ENCODE measurements at regions not wholly inside any gene's neighbourhood (a gene's known extent, or its start where the extent isn't known, plus 50 kb on each side); places are given as distances from the start of the nearest gene placed in this dataset.
"Not testable (repeated sequence)": the region's sequence is repeated elsewhere in the genome, so short reads cannot be mapped to it uniquely, and the experiment has no call there.

- not testable (repeated sequence) for TF ChIP-seq EZH2phosphoT487 (IDR thresholded peaks at IDR 0.05; ENCODE audit: insufficient read depth, low read depth); EZH2 (IDR thresholded peaks at IDR 0.05; ENCODE audit: insufficient read depth, poor library complexity, severe bottlenecking)
These were observed 1658.4 kb downstream of the SPATA31A7 start for GRCh38 chr9:62848258-62848657.
